ENCODE measurements at regions not wholly inside any gene's neighbourhood (a gene's known extent, or its start where the extent isn't known, plus 50 kb on each side); places are given as distances from the start of the nearest gene placed in this dataset.

- TF ChIP-seq CTCF (IDR thresholded peaks at IDR 0.05; ENCODE audit: insufficient read depth, low read length, severe bottlenecking), result peak; percentile 95
- Histone ChIP-seq H3K36me3 (ENCODE audit: control insufficient read depth, insufficient read depth, low read length) (no peaks in the 10 kb centered on the region), H3K27me3 (ENCODE audit: control insufficient read depth, insufficient read depth, low read length) (no peaks in the 10 kb centered on the region), H3K4me3 (ENCODE audit: low read depth, low read length) (no peak overlapping the region)
- FAIRE-seq (no peak), DNase-seq (ENCODE audit: low read depth) (peak; percentile 10)
Measured at GRCh38 chr5:174910245-174910737, 185.9 kb downstream of the MSX2 start.

- TF ChIP-seq CTCF (IDR thresholded peaks at IDR 0.05; ENCODE audit: insufficient read depth, low read length, severe bottlenecking), result no peak
- FAIRE-seq, result no peak
- H3K36me3 ChIP-seq (ENCODE audit: control insufficient read depth, insufficient read depth, low read length), result no peaks in the 10 kb centered on the region
- DNase-seq (ENCODE audit: low read depth), result no peak
- H3K4me3 ChIP-seq (ENCODE audit: low read depth, low read length), result no peak overlapping the region
- no peaks in the 10 kb centered on the region for H3K27me3 ChIP-seq (ENCODE audit: control insufficient read depth, insufficient read depth, low read length)
Measured at GRCh38 chr5:174903172-174903732, 178.9 kb downstream of the MSX2 start.

- DNase-seq (ENCODE audit: low read depth), result no peak
- no peak overlapping the region for H3K4me3 ChIP-seq (ENCODE audit: low read depth, low read length)
- no peaks in the 10 kb centered on the region for H3K27me3 ChIP-seq (ENCODE audit: control insufficient read depth, insufficient read depth, low read length)
- H3K36me3 ChIP-seq (ENCODE audit: control insufficient read depth, insufficient read depth, low read length), result no peaks in the 10 kb centered on the region
- no peak for FAIRE-seq
- no peak for TF ChIP-seq CTCF (IDR thresholded peaks at IDR 0.05; ENCODE audit: insufficient read depth, low read length, severe bottlenecking)
Measured at GRCh38 chr5:174901336-174901735, 177.0 kb downstream of the MSX2 start.

- FAIRE-seq, result no peak
Measured at GRCh38 chr5:174900240-174900865, 176.0 kb downstream of the MSX2 start.

GRCh38 chr5:174897281-174897950 lies 173.0 kb downstream of the MSX2 start:
- no peak for DNase-seq (ENCODE audit: low read depth)
- Histone ChIP-seq H3K4me3 (ENCODE audit: low read depth, low read length) (no peak overlapping the region), H3K27me3 (ENCODE audit: control insufficient read depth, insufficient read depth, low read length) (no peaks in the 10 kb centered on the region), H3K36me3 (ENCODE audit: control insufficient read depth, insufficient read depth, low read length) (no peaks in the 10 kb centered on the region)
- no peak for FAIRE-seq
- TF ChIP-seq CTCF (IDR thresholded peaks at IDR 0.05; ENCODE audit: insufficient read depth, low read length, severe bottlenecking), result no peak

More at GRCh38 chr5:174900240-174900865, 176.0 kb downstream of the MSX2 start:
- Histone ChIP-seq H3K27me3 (ENCODE audit: control insufficient read depth, insufficient read depth, low read length) (no peaks in the 10 kb centered on the region), H3K36me3 (ENCODE audit: control insufficient read depth, insufficient read depth, low read length) (no peaks in the 10 kb centered on the region), H3K4me3 (ENCODE audit: low read depth, low read length) (no peak overlapping the region)
- DNase-seq (ENCODE audit: low read depth), result peak; percentile 42
- TF ChIP-seq CTCF (IDR thresholded peaks at IDR 0.05; ENCODE audit: insufficient read depth, low read length, severe bottlenecking), result no peak
